ENCODE measurements at regions not wholly inside any gene's neighbourhood (a gene's known extent, or its start where the extent isn't known, plus 50 kb on each side); places are given as distances from the start of the nearest gene placed in this dataset.

DNA sequence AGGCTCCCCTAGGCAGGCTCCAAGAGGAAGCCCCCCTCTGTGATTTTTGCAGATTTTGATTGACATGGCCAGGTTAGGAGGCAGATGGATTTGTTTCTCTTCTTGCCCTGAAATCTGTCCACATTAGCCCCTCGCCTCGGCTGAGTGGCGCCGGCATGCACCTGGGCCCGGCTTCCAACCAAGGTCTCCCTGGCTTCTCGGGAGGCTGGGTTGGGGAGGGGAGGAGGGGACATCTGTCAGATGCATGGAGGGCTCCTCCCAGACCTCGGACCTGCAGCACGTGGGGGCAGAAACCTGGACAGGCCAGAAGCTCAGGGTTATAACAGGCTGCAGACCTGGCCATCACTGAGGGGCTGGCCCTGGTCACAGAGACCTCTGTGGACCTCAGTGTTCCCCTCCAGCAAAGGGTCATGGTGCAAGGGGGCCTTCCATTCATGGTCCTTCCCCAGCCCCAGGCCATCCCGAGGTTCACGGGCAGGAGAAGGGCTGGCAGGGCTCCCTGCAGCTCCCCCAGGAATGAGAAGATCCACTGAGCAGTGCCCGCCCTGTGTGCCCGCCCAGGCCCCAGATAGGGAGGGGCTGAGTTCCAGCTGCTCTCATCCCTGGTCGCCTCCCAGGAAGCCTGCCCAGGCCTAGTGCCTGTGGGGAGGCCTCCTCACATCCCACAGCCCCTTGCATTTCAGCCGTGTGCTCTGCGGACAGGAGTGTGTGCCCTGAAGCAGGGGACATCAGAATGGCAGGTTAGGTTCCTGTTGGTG lies 747.8 kb downstream of the BRD1 start:
- no peak for DNase-seq

DNA sequence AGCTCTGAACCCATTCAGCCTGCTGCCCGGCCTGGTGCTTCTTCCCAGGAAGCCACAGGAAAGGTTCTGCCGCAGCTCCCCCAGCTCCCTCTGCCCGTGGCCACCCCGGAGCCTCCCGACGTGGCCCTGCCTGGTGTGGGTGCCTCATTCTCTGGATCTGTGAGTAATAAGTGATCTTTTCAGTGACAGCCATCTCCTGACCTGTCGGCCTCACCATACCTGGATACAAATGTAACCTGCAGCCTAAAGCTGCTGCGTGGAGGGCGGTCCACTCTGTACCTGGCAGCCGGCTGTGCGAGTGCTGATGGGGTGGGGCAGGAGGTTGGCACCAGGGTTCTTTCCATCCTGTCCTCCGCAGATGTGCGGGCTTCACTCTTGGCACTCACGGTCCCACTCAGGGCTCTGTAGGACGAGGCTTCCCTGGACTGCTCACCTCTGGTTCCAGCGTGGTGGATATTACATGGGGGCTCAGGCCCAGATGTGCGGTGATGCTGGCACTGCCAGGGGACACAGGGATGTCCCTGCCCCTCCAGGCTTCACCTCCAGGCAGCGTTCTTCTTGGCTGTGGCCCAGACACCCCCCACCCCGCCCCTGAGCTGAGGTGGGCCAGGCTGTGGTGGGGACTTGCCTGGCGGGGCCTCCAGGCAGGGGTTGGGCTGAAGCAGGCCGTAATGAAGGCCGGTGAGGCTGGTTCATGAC lies 748.5 kb downstream of the BRD1 start:
- DNase-seq, result no peak

DNA sequence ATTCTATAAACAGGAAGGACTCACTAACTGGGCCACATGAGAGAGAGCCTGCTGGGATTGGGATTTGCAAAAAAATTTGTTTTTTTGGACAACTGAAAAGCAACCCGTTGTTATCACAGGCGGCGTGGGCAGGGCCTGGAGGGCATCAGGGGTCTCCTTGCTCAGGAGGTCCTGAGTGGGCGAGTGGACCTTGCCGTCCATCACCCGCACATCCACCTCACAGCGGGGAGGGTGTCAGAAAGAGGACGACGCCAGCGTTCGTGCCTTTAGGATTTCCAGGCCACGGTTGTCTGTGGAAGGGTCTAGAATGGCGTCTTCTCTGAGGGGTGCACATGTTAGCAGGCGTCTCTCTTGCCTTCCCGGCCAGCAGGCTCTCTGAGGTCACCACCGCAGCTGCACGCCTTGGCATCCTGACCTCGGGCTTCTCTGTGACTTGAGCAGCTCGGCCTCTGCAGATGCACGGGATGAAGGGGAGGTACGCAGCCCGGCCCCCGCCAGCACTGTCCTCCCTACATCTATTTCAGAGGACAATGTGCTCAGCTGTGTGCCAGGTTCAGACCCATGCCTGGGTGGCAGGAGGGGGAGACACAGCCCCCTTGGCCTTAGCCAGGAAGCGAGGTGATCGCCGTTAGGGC lies 749.5 kb downstream of the BRD1 start:
- no peak for DNase-seq

DNA sequence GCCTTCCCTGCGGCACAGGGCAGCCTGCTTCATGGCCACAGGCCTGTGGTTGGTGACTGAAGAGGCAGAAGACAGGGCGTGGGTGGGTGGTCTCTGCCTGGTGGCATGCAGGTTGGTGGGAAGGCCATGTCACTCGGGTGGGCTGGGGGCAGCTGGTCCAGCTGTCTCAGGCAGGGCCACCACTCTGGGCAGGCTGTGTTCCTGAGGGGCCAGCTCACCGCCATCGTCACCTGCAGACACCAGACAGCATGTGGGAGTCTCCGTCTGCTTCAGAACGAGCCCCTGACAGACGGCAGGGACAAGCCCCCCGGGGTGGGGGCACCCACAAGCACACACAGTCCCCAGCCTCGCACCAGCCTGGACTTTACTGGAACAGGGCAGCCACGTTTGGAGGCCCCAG lies 750.1 kb downstream of the BRD1 start:
- no peak for DNase-seq

DNA sequence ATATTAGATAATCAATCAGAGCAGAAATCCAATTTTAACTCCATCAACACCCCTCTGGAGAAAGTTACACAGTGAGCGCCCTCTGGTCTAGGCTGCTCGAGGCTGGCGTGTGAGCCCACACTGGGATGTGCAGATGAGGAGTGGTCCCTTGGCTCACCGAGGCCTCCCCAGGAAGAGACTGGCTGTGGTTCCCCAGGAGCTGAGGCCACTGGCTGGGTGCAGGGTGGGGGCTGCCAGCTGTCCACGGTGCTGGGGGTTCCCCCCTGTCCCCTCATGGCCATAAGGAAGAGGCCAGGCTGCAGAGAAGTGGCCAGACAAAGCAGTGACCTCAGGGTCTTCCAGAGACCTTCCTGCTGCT lies 750.7 kb downstream of the BRD1 start:
- DNase-seq, result no peak

DNA sequence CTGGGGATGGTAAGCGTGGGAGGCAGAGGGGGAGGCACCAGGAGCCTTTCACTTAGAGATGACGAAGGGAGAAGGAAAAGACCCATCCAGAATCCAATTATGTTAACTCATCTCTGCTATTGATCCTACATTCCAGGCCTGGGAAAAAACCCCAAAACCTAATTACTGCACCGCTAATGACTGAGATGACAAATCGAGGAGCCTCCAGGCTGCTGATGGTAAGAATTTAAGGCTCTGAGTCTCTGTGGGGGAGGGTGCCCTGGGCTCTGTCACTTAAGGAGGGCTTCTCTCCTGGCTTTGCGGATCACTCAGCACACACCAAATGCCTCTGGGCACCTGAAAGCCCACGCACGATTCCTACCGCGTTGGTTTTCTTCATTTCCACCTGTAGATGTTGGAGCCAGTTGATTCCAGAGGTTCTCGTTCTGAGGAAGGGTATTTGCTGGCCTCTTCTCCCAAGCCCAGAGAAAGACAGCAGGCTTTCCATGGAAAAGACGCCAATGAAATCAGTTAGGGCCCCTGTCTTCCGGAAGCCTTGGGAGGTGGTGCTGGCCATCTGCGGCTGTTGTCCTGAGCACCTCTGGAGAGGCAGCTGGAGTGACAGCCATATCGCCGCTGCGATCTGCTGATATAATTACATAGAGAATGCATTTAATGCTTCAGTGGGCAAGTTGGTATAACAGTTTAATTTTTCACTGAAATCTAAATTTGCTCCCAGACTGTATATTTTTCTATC lies 751.2 kb downstream of the BRD1 start:
- DNase-seq, result no peak

DNA sequence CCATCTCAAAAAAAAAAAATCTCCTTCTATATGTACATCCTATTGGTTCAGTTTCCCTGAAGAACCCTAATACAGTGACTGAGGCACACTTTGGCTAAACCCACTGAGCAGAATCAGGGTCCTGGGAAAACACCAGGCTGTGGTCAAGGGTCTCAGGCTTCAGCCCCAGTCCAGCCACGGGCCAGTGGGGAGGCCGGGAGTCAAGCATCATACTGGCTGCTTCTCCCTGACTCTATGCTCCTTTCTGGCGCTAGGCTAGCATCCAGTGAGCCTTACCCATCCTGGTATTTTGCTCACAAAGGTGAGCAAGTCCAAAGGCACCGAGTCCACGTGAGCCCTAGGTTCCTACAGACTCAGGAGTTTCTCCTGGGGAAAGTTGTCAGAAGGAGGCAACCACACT lies 752.5 kb downstream of the BRD1 start:
- no peak for DNase-seq

DNA sequence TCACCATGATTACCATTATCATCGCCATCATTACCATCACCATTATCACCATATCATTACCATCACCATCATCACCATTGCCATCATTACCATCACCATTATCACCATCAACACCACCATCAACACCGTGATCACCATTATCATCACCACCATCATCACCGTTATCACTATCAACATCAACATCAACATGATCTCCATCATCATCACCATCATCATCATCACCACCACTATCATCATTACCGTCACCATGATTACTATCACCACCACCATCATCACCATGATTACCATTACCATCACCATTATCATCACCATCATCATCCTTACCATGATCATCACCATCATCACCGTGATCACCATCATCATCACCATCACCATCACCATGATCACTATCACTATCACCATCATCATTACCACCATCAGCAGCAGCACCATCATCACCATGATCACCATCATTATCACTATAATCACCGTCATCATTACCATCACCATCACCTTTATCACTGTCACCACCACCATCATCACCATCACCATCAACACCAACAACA lies 753.7 kb downstream of the BRD1 start:
- DNase-seq, result no peak

DNA sequence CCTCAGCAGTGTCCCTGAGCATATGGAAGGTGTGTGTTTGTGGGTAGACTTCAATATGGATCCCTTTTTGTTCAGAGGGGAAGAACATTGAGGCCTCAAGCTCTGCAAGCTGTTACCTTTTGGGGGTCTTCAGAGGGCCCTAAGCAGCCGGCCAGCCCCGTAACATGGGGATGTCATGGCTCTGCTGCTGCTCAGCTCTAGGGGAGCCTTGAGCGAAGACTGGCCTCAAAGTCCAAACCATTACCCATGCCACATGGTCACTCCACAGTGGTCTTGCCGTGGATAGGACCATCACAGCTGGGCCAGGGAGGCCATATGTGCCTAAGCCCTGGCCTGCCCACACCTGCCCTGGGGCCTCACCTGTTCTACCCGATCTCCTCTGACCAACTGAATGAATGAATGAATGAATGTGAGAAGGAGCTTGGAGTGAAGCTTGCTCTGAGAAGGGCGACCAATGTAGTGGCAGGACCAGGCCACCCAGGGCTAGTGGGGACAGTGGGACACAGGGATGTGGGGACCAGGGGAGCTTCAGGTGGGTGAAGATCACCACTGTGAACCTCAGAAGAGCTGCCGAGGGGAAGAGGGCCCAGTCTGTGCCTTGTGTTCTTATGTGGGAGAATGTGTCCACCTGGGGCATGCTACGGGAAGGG lies 754.6 kb downstream of the BRD1 start:
- DNase-seq, result no peak

DNA sequence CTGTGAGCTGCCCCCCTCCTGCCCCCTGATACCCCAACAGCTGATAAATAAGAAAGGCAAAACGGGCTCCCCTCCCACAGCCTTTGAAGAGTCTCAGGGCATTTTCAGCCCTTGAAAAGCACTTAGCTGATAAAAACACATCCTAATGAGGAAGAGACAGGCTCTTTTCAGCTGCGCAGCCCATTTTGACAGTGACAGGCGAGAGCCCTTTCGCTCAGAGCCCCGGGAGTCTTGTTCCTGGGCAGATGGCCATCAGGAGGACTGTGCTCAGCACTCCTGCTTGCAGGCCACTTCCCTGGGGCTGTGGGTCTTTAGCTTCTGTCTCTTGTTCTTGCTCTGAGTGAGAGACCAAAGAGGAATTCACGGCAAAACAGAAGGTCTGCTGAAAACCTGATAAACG lies 757.2 kb downstream of the BRD1 start:
- DNase-seq, result no peak

DNA sequence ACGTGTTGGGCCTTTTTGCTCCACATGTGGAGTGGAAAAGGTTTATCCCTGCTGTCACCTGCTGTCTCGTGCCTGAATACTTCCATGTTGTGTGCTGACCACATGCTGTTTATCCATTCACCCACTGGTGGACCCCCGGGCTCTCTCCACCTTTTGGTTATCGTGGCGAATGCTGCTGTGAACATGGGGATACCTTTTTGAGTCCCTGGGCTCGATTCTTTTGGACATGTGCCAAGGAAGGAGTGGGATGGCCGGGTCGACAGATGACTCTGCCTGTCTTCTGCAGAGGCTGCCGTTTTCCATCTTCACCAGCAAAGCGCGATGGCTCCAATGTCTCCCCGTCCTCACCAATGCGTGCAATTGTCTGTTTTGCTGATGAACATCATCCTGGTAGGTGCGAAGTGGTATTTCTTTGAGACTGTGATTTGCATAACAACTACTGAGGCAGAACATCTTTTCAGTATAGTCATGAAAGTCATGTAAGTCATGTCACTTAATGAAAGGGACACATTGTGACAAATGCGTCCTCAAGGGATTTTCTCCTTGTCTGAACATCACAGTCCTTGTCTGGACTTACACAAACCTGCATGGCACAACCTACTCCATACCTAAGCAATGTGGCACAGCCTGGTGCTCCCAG lies 758.7 kb downstream of the BRD1 start:
- DNase-seq, result no peak

DNA sequence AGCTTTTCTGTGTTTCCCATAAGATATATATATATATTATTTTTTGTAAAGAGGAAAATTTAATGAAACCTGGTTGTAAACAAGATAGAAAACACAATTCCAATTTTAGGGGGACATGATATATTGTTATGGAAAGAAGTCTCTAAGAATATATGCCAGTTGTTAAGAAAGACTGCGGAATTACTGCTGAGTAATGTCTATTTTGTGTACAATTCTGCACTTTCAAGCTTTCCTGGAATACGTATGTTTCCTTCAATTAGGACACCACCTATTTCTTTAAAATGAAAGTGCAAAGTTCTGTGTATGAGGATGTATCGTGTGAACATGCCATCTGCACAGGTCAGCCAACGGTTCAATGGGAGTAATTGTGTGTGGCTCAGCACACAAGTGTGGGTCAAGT lies 760.2 kb downstream of the BRD1 start:
- no peak for DNase-seq

DNA sequence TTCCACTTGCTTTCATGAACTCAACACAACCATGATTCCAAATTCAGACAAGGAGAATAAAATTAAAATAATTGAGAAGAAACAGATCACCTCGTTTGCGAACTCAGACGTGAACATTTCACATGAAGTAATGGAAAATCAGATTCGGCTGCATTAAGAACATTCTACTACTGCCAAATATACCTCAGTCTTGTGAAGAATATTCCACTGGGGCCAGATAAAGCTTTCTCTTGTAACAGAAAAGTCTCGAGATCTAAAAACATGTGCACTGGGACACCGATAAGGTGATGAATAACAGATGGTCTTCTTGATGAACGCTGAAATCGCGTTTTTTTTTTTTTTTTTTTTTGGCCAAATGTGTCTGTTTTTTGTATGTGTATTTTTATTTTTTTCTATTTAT lies 761.1 kb downstream of the BRD1 start:
- DNase-seq, result no peak

DNA sequence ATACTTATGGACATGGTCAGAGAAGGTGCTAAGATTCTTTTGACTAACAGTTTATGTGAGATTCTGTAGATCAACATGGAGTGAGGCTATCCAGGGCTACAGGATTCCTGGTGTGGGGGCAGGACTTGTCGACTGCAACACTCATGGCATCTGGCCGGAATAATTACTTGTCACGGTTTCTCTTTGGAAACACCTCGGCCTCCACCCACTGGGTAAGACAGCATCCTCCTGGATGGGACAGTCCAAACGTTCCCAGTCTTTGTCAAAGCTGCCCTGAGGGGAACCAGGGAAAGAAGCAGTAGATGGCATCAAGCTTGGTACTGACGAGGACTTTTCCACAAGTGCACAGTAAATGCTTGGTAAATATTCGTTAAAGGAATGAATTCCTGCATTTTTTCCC lies 762.8 kb downstream of the BRD1 start:
- no peak for DNase-seq

DNA sequence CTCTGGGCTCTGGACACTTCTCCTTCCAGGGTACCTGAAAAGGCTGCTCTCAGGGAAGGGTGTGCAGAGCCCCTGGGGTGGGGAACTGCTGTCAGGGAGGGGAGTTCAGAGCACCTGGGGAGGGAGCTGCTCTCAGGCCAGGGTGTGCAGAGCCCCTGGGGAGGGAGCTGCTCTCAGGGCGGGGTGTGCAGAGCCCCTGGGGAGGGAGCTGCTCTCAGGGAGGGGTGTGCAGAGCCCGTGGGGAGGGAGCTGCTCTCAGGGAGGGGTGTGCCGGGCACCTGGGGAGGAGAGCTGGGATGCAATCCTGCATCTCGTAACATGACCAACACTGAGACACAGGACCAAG lies 764.2 kb downstream of the BRD1 start:
- DNase-seq, result no peak

DNA sequence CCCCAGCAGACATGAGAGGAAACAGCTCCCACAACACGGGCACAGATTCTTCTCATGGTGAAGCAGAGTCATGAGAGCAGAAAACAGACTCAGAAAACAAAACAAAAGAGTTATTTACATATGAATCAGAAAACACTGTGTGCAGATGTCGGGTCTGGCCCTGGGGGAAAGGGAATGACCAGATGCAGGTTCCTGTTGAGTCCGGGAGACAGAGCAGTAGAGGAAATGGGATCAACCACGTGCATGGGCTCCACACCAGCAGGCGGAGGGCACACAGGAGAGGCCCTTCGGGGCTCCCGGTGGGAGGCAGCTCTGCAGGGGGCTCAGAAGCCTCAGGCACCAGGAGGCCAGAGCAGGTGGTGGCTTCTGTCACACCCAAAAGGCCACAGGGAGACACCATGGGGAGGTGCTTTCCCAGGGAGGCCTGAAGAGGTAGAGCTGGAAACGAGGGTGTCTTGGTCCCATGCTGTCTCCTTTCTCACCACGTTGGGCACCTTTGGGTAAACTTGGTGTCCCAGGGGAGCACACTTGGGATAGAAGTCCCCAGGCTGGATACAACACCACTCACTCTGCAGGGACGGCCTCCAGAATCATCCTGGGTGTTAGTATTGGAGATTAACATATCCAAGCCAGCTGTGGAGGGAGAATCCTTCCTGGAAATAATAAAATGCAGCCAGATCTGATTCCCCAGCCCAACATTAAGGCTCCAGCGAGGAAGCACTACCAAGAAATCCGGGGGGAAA lies 764.7 kb downstream of the BRD1 start:
- DNase-seq, result no peak

DNA sequence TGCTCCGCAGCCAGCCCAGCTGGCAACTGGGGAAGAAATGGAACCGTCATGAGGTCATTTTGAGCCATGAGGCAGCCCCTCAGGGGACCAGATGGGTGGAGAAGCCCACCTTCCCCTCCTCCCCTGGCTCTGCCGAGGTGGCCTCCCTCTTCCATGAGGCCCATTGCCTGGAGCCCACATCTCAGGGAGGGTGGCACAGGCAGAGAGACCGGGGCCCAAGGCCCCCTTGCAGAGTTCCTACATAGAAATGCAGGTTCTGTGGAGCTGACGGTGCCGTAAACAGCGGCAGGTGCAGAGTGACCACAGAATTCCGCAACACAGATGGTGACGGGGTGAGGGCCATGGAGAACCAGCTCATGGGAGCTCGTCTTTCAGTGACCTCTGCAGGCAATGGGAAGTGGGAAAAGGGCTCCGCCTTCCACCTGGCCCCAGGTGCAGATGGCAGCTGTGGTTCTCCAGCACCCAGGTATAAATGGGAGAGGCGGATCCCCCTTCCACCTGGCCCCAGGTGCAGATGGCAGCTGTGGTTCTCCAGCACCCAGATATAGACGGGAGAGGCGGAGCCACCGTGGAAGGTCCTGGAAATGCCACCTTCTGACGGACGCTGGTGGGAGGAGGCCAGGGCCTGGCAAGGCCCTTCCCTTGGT lies 765.4 kb downstream of the BRD1 start:
- DNase-seq, result no peak

DNA sequence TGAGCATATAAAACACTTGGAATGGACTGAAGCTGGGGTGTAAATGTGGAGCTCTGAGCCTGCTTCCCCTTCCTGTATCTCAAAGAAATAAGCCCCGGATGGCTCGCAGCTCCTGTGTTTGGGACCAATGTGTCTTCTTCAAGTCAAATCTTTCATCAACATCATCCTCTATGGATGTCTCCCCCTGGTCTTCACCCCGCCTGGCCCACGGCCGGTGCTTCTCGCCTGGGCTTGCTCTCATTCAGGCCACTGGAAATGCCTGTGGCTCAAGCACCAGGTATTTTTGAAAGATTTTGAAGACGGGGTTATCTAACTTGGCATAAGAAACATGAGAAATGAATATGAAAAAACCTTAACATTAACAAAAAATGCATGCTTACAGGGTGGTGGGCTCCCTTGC lies 769.8 kb downstream of the BRD1 start:
- no peak for DNase-seq

DNA sequence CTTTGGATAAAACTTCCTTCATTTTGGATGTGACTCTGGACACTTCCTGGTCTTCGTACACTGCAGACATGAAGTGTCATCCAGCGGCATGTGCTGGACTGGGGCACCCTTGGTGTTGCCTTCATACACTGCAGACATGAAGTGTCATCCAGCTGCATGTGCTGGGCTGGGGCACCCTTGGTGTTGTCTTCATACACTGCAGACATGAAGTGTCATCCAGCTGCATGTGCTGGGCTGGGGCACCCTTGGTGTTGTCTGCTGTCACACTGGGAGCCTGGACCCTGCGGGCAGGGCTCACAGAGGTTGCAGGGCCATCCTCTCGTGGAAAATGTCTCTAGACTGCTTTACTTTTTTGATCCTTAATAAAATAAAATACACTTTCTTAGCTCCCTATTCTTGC lies 771.4 kb downstream of the BRD1 start:
- no peak for DNase-seq

DNA sequence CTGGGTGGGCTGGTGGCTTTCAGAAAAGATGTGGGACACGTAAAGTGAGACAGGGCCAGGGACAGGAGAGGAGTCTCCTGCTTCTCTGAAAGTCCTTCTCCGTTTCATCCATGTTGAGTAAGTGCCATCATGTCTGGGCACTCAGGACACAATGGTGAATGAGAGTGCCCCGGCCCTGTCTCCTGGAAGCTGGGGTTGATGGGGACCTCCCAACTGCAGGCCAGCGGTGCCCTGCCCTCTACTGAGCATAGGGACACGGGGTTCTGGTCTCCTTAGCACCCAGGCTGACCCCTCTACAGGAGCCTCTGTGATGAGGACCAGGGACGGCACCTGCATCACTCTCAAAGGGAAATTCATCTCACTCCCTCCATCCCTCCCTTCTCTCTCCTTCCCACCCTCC lies 772.3 kb downstream of the BRD1 start:
- DNase-seq, result no peak

DNA sequence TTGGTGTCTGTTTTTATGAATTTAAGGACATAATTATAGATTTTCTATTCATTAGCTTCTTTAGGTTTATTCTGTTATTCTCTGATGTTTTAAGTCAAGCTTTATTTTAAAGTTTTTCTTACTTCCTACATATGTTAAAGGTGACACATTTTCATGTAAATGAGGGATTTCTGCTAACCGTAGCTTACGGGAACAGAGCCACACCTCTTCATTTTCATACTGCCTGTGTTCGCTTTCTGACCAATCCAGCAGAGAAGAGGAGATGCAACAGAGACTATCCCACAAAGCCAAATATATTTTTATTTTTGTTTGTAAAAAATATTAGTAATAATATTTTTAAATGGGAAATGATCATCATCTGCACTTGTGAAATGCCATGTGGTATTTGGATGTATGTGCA lies 774.1 kb downstream of the BRD1 start:
- DNase-seq, result no peak
